Right lung (tissue), 2 donors: ENCODE measurements at regions not wholly inside any gene's neighbourhood (a gene's known extent, or its start where the extent isn't known, plus 50 kb on each side); places are given as distances from the start of the nearest gene placed in this dataset.

Experiments used
- DNase-seq, 2 donors: peaks; one replicate each; pipeline ENCODE4 v3.0.0-alpha.2; 2013

- no peak for DNase-seq
Measured at GRCh38 chr1:235027076-235027861, 101.4 kb downstream of the TOMM20 start.

GRCh38 chr1:235025422-235025984 lies 103.1 kb downstream of the TOMM20 start:
- DNase-seq, result no peak

- DNase-seq, result no peak
Measured at GRCh38 chr1:235024711-235025421, 103.8 kb downstream of the TOMM20 start.

GRCh38 chr1:235023711-235024439 lies 104.8 kb downstream of the TOMM20 start:
- DNase-seq, result no peak

- no peak for DNase-seq
Measured at GRCh38 chr1:235022981-235023710, 105.5 kb downstream of the TOMM20 start.

- DNase-seq, result no peak
Measured at GRCh38 chr1:235022341-235022980, 106.2 kb downstream of the TOMM20 start.

- DNase-seq, result no peak
Measured at GRCh38 chr1:235021815-235022214, 106.8 kb downstream of the TOMM20 start.

GRCh38 chr1:235021321-235021720 lies 107.3 kb downstream of the TOMM20 start:
- no peak for DNase-seq

- DNase-seq, result no peak
Measured at GRCh38 chr1:235019961-235020360, 108.7 kb downstream of the TOMM20 start.

GRCh38 chr1:235019471-235019870 lies 109.2 kb downstream of the TOMM20 start:
- no peak for DNase-seq

GRCh38 chr1:235018720-235019444 lies 109.8 kb downstream of the TOMM20 start:
- no peak for DNase-seq

- DNase-seq, result no peak
Measured at GRCh38 chr1:235018161-235018560, 110.5 kb downstream of the TOMM20 start.

- DNase-seq, result no peak
Measured at GRCh38 chr1:235017719-235018118, 110.9 kb downstream of the TOMM20 start.

GRCh38 chr1:235017191-235017590 lies 111.4 kb downstream of the TOMM20 start:
- no peak for DNase-seq

- no peak for DNase-seq
Measured at GRCh38 chr1:235015291-235015985, 113.2 kb downstream of the TOMM20 start.

GRCh38 chr1:235014756-235015155 lies 113.9 kb downstream of the TOMM20 start:
- DNase-seq, result no peak

- no peak for DNase-seq
Measured at GRCh38 chr1:235013512-235013911, 115.1 kb downstream of the TOMM20 start.

GRCh38 chr1:235012436-235013210 lies 116.0 kb downstream of the TOMM20 start:
- DNase-seq, result no peak
